ENCODE measurements at regions not wholly inside any gene's neighbourhood (a gene's known extent, or its start where the extent isn't known, plus 50 kb on each side); places are given as distances from the start of the nearest gene placed in this dataset.

DNA sequence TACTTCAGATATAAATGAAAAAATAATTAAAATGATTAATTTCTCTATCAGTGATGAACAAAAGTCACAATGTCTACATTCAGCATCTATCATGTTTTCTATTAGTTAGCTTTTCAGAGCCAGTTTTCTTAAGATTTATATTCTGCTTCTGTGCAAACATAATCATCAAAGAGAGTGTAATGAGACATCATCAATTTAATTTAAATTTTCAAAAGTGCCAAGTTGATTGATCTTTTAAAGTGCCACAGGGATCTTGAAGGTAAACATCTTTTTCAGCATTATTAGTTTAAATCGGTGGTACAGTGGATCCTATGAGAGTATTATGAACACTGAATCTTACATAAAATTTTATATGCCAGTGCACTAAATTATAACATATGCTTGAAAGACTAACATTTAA lies 1176.1 kb downstream of the PLA2G4A start:
- TF ChIP-seq CREB1 (IDR thresholded peaks at IDR 0.05; ENCODE audit: low read depth) (no peak), CEBPB (IDR thresholded peaks at IDR 0.05) (no peak), FOXM1 (IDR thresholded peaks at IDR 0.05; ENCODE audit: borderline replicate concordance, low read depth) (no peak), RAD21 (IDR thresholded peaks at IDR 0.05; ENCODE audit: low read depth) (no peak), EP300 (IDR thresholded peaks at IDR 0.05; ENCODE audit: borderline replicate concordance) (no peak), TAF1 (IDR thresholded peaks at IDR 0.05; ENCODE audit: low read depth) (no peak), NFIC (IDR thresholded peaks at IDR 0.05) (no peak), TCF12 (IDR thresholded peaks at IDR 0.05; ENCODE audit: low read depth) (no peak), TEAD4 (IDR thresholded peaks at IDR 0.05) (no peak), YY1 (IDR thresholded peaks at IDR 0.05; ENCODE audit: low read depth) (no peak), ZBTB7A (IDR thresholded peaks at IDR 0.05; ENCODE audit: low read depth) (no peak)
- TF ChIP-seq, protein P1, sequence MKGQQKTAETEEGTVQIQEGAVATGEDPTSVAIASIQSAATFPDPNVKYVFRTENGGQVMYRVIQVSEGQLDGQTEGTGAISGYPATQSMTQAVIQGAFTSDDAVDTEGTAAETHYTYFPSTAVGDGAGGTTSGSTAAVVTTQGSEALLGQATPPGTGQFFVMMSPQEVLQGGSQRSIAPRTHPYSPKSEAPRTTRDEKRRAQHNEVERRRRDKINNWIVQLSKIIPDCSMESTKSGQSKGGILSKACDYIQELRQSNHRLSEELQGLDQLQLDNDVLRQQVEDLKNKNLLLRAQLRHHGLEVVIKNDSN (IDR thresholded peaks at IDR 0.05), result no peak
- TF ChIP-seq, protein P2, sequence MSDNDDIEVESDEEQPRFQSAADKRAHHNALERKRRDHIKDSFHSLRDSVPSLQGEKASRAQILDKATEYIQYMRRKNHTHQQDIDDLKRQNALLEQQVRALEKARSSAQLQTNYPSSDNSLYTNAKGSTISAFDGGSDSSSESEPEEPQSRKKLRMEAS (IDR thresholded peaks at IDR 0.05), result no peak
- TF ChIP-seq, protein P3, sequence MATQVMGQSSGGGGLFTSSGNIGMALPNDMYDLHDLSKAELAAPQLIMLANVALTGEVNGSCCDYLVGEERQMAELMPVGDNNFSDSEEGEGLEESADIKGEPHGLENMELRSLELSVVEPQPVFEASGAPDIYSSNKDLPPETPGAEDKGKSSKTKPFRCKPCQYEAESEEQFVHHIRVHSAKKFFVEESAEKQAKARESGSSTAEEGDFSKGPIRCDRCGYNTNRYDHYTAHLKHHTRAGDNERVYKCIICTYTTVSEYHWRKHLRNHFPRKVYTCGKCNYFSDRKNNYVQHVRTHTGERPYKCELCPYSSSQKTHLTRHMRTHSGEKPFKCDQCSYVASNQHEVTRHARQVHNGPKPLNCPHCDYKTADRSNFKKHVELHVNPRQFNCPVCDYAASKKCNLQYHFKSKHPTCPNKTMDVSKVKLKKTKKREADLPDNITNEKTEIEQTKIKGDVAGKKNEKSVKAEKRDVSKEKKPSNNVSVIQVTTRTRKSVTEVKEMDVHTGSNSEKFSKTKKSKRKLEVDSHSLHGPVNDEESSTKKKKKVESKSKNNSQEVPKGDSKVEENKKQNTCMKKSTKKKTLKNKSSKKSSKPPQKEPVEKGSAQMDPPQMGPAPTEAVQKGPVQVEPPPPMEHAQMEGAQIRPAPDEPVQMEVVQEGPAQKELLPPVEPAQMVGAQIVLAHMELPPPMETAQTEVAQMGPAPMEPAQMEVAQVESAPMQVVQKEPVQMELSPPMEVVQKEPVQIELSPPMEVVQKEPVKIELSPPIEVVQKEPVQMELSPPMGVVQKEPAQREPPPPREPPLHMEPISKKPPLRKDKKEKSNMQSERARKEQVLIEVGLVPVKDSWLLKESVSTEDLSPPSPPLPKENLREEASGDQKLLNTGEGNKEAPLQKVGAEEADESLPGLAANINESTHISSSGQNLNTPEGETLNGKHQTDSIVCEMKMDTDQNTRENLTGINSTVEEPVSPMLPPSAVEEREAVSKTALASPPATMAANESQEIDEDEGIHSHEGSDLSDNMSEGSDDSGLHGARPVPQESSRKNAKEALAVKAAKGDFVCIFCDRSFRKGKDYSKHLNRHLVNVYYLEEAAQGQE (IDR thresholded peaks at IDR 0.05; ENCODE audit: low read depth), result no peak
